K562 (cell line): ENCODE measurements at regions not wholly inside any gene's neighbourhood (a gene's known extent, or its start where the extent isn't known, plus 50 kb on each side); places are given as distances from the start of the nearest gene placed in this dataset.

Experiments used
- CBX3 ChIP-seq, 2 experiments: IDR thresholded peaks; 1 replicate in 1 of 2; 2 replicates in 1 of 2; pipeline ENCODE4 v1.6.1; 2012; ENCODE audit warnings: inconsistent platforms in 2 of 2, low read length in 2 of 2, borderline replicate concordance in 1 of 2, control low read depth in 1 of 2
- EGR1 ChIP-seq: fragments of 450-650 bp; conservative IDR thresholded peaks from 2 replicates; pipeline ENCODE4 v1.6.1; 2017; ENCODE audit warnings: mild to moderate bottlenecking
- ESRRA ChIP-seq: fragments of 450-650 bp; IDR thresholded peaks from 2 replicates; pipeline ENCODE4 v1.6.1; 2014; ENCODE audit warnings: low read depth, mild to moderate bottlenecking, moderate library complexity, borderline replicate concordance
- EZH2 ChIP-seq: IDR thresholded peaks from 2 replicates; pipeline ENCODE4 v1.6.1; 2012; ENCODE audit warnings: low read depth, mild to moderate bottlenecking, inconsistent platforms, low read length, borderline replicate concordance
- HNRNPLL ChIP-seq: fragments of 200-400 bp; formaldehyde crosslinking; IDR thresholded peaks from 2 replicates; pipeline ENCODE4 v1.6.1; 2017; ENCODE audit warnings: low read length, low read depth, mild to moderate bottlenecking; ENCODE audit not compliant: poor library complexity, severe bottlenecking
- KDM2B ChIP-seq: fragments of 250-450 bp; sonication (Bioruptor Pico); IDR thresholded peaks from 2 replicates; pipeline ENCODE4 v1.8.0; 2021; ENCODE audit warnings: mild to moderate bottlenecking, moderate library complexity
- RCOR1 ChIP-seq, 2 experiments: IDR thresholded peaks; 2 replicates each; pipeline ENCODE4 v1.6.1; 2012; ENCODE audit warnings: low read depth in 2 of 2, low read length in 2 of 2, borderline replicate concordance in 1 of 2, improper control_type of control experiment in 1 of 2
- TF ChIP-seq, protein P1 (sequence below), 3 experiments: IDR thresholded peaks in 2 of 3; conservative IDR thresholded peaks in 1 of 3; 2 replicates each; pipeline ENCODE4 v1.5.1; 2011 to 2012; ENCODE audit warnings: low read length in 3 of 3, mild to moderate bottlenecking in 3 of 3, control low read depth in 2 of 3, improper control_type of control experiment in 1 of 3, inconsistent platforms in 1 of 3, low read depth in 1 of 3, mixed read lengths in 1 of 3, moderate library complexity in 1 of 3; ENCODE audit not compliant: insufficient read depth in 2 of 3
- TF ChIP-seq, protein P2 (sequence below): sonication (generic); formaldehyde crosslinking; IDR thresholded peaks from 2 replicates; pipeline ENCODE4 v1.8.0; 2022; ENCODE audit warnings: missing genetic modification reagents, mild to moderate bottlenecking, moderate library complexity, borderline replicate concordance
- TF ChIP-seq, protein P3 (sequence below): sonication (generic); formaldehyde crosslinking; IDR thresholded peaks from 2 replicates; pipeline ENCODE4 v1.8.0; 2022; ENCODE audit warnings: mild to moderate bottlenecking, missing genetic modification reagents
- TF ChIP-seq, protein P4 (sequence below): sonication (generic); formaldehyde crosslinking; IDR thresholded peaks from 2 replicates; pipeline ENCODE4 v1.8.1; 2022; ENCODE audit warnings: missing genetic modification reagents

DNA sequence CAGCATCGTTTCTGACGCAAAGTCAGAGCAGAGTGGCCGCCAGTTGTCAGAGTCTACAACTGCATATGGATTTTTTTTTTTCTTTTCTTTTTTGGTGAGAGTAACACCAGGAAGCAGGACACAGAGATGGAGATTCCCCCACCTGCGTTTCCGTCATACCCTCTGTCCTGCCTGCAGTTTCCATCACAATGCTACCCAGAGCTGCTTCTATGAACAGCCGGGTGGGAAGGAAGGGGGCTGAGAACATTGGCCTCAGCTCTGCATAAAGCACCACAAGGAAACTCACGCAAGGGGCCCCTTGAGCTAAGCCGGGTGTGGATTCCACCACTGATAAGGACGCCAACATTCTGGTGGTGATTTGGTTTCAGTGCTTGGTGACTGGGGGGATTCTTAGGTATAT lies 183.5 kb upstream of the AFDN start:
- TF ChIP-seq KDM2B (CRISPR knock-in tag) (no peak), HNRNPLL (no peak), RCOR1 (IDR thresholded peaks at IDR 0.05; ENCODE audit: borderline replicate concordance in 1 of 2, low read depth in 2 of 2, low read length in 2 of 2) (no peak), ESRRA (no peak), EZH2 (no peak), CBX3 (IDR thresholded peaks at IDR 0.05; ENCODE audit: borderline replicate concordance in 1 of 2, low read length in 2 of 2) (no peak), EGR1 (no peak)
- TF ChIP-seq, protein P1, sequence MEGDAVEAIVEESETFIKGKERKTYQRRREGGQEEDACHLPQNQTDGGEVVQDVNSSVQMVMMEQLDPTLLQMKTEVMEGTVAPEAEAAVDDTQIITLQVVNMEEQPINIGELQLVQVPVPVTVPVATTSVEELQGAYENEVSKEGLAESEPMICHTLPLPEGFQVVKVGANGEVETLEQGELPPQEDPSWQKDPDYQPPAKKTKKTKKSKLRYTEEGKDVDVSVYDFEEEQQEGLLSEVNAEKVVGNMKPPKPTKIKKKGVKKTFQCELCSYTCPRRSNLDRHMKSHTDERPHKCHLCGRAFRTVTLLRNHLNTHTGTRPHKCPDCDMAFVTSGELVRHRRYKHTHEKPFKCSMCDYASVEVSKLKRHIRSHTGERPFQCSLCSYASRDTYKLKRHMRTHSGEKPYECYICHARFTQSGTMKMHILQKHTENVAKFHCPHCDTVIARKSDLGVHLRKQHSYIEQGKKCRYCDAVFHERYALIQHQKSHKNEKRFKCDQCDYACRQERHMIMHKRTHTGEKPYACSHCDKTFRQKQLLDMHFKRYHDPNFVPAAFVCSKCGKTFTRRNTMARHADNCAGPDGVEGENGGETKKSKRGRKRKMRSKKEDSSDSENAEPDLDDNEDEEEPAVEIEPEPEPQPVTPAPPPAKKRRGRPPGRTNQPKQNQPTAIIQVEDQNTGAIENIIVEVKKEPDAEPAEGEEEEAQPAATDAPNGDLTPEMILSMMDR (IDR thresholded peaks at IDR 0.05 in 2 of 3, conservative IDR thresholded peaks at IDR 0.05 in 1 of 3; ENCODE audit: insufficient read depth in 2 of 3, low read depth in 1 of 3, low read length in 3 of 3): no peak
- TF ChIP-seq, protein P2, sequence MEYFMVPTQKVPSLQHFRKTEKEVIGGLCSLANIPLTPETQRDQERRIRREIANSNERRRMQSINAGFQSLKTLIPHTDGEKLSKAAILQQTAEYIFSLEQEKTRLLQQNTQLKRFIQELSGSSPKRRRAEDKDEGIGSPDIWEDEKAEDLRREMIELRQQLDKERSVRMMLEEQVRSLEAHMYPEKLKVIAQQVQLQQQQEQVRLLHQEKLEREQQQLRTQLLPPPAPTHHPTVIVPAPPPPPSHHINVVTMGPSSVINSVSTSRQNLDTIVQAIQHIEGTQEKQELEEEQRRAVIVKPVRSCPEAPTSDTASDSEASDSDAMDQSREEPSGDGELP: no peak
- TF ChIP-seq, protein P3, sequence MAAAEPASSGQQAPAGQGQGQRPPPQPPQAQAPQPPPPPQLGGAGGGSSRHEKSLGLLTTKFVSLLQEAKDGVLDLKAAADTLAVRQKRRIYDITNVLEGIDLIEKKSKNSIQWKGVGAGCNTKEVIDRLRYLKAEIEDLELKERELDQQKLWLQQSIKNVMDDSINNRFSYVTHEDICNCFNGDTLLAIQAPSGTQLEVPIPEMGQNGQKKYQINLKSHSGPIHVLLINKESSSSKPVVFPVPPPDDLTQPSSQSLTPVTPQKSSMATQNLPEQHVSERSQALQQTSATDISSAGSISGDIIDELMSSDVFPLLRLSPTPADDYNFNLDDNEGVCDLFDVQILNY: no peak
- TF ChIP-seq, protein P4, sequence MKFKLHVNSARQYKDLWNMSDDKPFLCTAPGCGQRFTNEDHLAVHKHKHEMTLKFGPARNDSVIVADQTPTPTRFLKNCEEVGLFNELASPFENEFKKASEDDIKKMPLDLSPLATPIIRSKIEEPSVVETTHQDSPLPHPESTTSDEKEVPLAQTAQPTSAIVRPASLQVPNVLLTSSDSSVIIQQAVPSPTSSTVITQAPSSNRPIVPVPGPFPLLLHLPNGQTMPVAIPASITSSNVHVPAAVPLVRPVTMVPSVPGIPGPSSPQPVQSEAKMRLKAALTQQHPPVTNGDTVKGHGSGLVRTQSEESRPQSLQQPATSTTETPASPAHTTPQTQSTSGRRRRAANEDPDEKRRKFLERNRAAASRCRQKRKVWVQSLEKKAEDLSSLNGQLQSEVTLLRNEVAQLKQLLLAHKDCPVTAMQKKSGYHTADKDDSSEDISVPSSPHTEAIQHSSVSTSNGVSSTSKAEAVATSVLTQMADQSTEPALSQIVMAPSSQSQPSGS (CRISPR knock-in tag): no peak
